Naive B cell (primary cell): ENCODE measurements at regions not wholly inside any gene's neighbourhood (a gene's known extent, or its start where the extent isn't known, plus 50 kb on each side); places are given as distances from the start of the nearest gene placed in this dataset.

Experiments
- ATAC-seq, 2 donors: fragments of 150-1000 bp; cut with Tn5 transposase; 2 replicates each; pipeline ENCODE4 v1.10.0; 2021; ENCODE audit warnings: low read depth in 2 of 2, mild to moderate bottlenecking in 2 of 2, moderate library complexity in 2 of 2
- DNase-seq: peaks from one replicate; pipeline ENCODE4 v3.0.0; 2022
- H3K27ac Mint-ChIP-seq, 6 donors: one replicate each; pipeline ENCODE4 v1.8.0; 2020 to 2022; ENCODE audit warnings: mild to moderate bottlenecking in 6 of 6, mixed read lengths in 6 of 6, moderate library complexity in 5 of 6, inconsistent platforms in 2 of 6
- H3K27me3 Mint-ChIP-seq, 3 donors: one replicate each; pipeline ENCODE4 v1.8.0; 2021 to 2022; ENCODE audit warnings: mixed read lengths in 3 of 3, mild to moderate bottlenecking in 1 of 3
- H3K36me3 Mint-ChIP-seq, 2 donors: one replicate each; pipeline ENCODE4 v1.8.0; 2020 to 2022; ENCODE audit warnings: mixed read lengths in 2 of 2, inconsistent platforms in 1 of 2, mild to moderate bottlenecking in 1 of 2
- H3K4me1 Mint-ChIP-seq, 3 donors: one replicate each; pipeline ENCODE4 v1.8.0; 2020 to 2022; ENCODE audit warnings: mixed read lengths in 3 of 3, inconsistent platforms in 1 of 3, mild to moderate bottlenecking in 1 of 3, moderate library complexity in 1 of 3
- H3K4me3 Mint-ChIP-seq, 8 donors: one replicate each; pipeline ENCODE4 v1.8.0; 2020 to 2022; ENCODE audit warnings: mild to moderate bottlenecking in 8 of 8, mixed read lengths in 8 of 8, moderate library complexity in 8 of 8, inconsistent platforms in 2 of 8
- H3K9me3 Mint-ChIP-seq, 7 donors: one replicate each; pipeline ENCODE4 v1.8.0; 2020 to 2022; ENCODE audit warnings: mixed read lengths in 7 of 7, mild to moderate bottlenecking in 5 of 7, inconsistent platforms in 2 of 7, moderate library complexity in 1 of 7

GRCh38 chr3:193991666-193992424 is 144.1 kb upstream of the HES1 start:
- peaks cover 27 to 57% (median 38%) of the 10 kb centered on the region in 3 donors for H3K27me3 Mint-ChIP-seq
- peaks cover 0 to 10% (median 5%) of the 10 kb centered on the region in 7 donors for H3K9me3 Mint-ChIP-seq
- no peak overlapping the region for H3K4me3 Mint-ChIP-seq
- no peak overlapping the region for H3K27ac Mint-ChIP-seq
- no peaks in the 10 kb centered on the region for H3K36me3 Mint-ChIP-seq
- no peaks in the 10 kb centered on the region for H3K4me1 Mint-ChIP-seq
- DNase-seq (no peak), ATAC-seq (no peak)

- Mint-ChIP-seq H3K36me3 (no peaks in the 10 kb centered on the region), H3K27me3 (peaks cover 32 to 63% (median 41%) of the 10 kb centered on the region in 3 donors), H3K9me3 (peaks cover 0 to 10% (median 5%) of the 10 kb centered on the region in 7 donors), H3K4me3 (no peak overlapping the region), H3K4me1 (no peaks in the 10 kb centered on the region), H3K27ac (no peak overlapping the region)
- DNase-seq (no peak), ATAC-seq (no peak)
Measured at GRCh38 chr3:193992425-193993037, 143.4 kb upstream of the HES1 start.

- DNase-seq = no peak
- H3K4me3 Mint-ChIP-seq = no peak overlapping the region
- peaks cover 0 to 3% (median 0%) of the 10 kb centered on the region in 3 donors for H3K4me1 Mint-ChIP-seq
- H3K27ac Mint-ChIP-seq = no peak overlapping the region
- no peak for ATAC-seq
- no peaks in the 10 kb centered on the region for H3K9me3 Mint-ChIP-seq
- peaks cover 49 to 71% (median 55%) of the 10 kb centered on the region in 3 donors for H3K27me3 Mint-ChIP-seq
- H3K36me3 Mint-ChIP-seq = no peaks in the 10 kb centered on the region
Measured at GRCh38 chr3:193996221-193996620, 139.7 kb upstream of the HES1 start.

- DNase-seq (no peak), ATAC-seq (no peak)
- Mint-ChIP-seq H3K4me3 (no peak overlapping the region), H3K27ac (peak overlapping the region in 1 of 6 donors; percentile 70), H3K4me1 (peaks cover 0 to 3% (median 0%) of the 10 kb centered on the region in 3 donors), H3K9me3 (no peaks in the 10 kb centered on the region), H3K27me3 (peaks cover 51 to 74% (median 57%) of the 10 kb centered on the region in 3 donors), H3K36me3 (no peaks in the 10 kb centered on the region)
Measured at GRCh38 chr3:193996641-193997089, 139.3 kb upstream of the HES1 start.

- H3K4me1 Mint-ChIP-seq = peaks cover 3 to 6% (median 3%) of the 10 kb centered on the region in 3 donors
- ATAC-seq = no peak
- H3K9me3 Mint-ChIP-seq = no peaks in the 10 kb centered on the region
- no peak overlapping the region for H3K4me3 Mint-ChIP-seq
- H3K36me3 Mint-ChIP-seq = no peaks in the 10 kb centered on the region
- peaks cover 52 to 79% (median 60%) of the 10 kb centered on the region in 3 donors for H3K27me3 Mint-ChIP-seq
- no peak for DNase-seq
- H3K27ac Mint-ChIP-seq = peak overlapping the region in 1 of 6 donors; percentile 47
Measured at GRCh38 chr3:193997228-193998122, 138.5 kb upstream of the HES1 start.

GRCh38 chr3:193998123-193998448 is 137.9 kb upstream of the HES1 start:
- H3K4me1 Mint-ChIP-seq = peaks cover 4 to 9% (median 9%) of the 10 kb centered on the region in 3 donors
- H3K4me3 Mint-ChIP-seq = no peak overlapping the region
- ATAC-seq (no peak), DNase-seq (no peak)
- H3K36me3 Mint-ChIP-seq = no peaks in the 10 kb centered on the region
- H3K27me3 Mint-ChIP-seq = peaks cover 48 to 75% (median 57%) of the 10 kb centered on the region in 3 donors
- H3K27ac Mint-ChIP-seq = no peak overlapping the region
- H3K9me3 Mint-ChIP-seq = no peaks in the 10 kb centered on the region

- DNase-seq (no peak), ATAC-seq (no peak)
- H3K4me1 Mint-ChIP-seq = peaks cover 10 to 15% (median 15%) of the 10 kb centered on the region in 3 donors
- no peak overlapping the region for H3K27ac Mint-ChIP-seq
- H3K4me3 Mint-ChIP-seq = no peak overlapping the region
- H3K9me3 Mint-ChIP-seq = no peaks in the 10 kb centered on the region
- peaks cover 49 to 75% (median 51%) of the 10 kb centered on the region in 3 donors for H3K27me3 Mint-ChIP-seq
- no peaks in the 10 kb centered on the region for H3K36me3 Mint-ChIP-seq
Measured at GRCh38 chr3:193998628-193999195, 137.2 kb upstream of the HES1 start.

- H3K27ac Mint-ChIP-seq = no peak overlapping the region
- H3K4me3 Mint-ChIP-seq = peak overlapping the region in 1 of 8 donors; percentile 5
- ATAC-seq (no peak), DNase-seq (no peak)
- no peaks in the 10 kb centered on the region for H3K36me3 Mint-ChIP-seq
- H3K4me1 Mint-ChIP-seq = peaks cover 17 to 28% (median 26%) of the 10 kb centered on the region in 3 donors
- H3K27me3 Mint-ChIP-seq = peaks cover 42 to 66% (median 45%) of the 10 kb centered on the region in 3 donors
- no peaks in the 10 kb centered on the region for H3K9me3 Mint-ChIP-seq
Measured at GRCh38 chr3:194000100-194000499, 135.8 kb upstream of the HES1 start.

- Mint-ChIP-seq H3K36me3 (no peaks in the 10 kb centered on the region), H3K4me1 (peaks cover 17 to 32% (median 26%) of the 10 kb centered on the region in 3 donors), H3K9me3 (no peaks in the 10 kb centered on the region), H3K4me3 (no peak overlapping the region), H3K27me3 (peaks cover 42 to 60% (median 45%) of the 10 kb centered on the region in 3 donors), H3K27ac (no peak overlapping the region)
- ATAC-seq (no peak), DNase-seq (no peak)
Measured at GRCh38 chr3:194000712-194001111, 135.2 kb upstream of the HES1 start.

- ATAC-seq = no peak
Measured at GRCh38 chr3:194001728-194002459, 134.1 kb upstream of the HES1 start.

GRCh38 chr3:194003114-194004057 is 132.6 kb upstream of the HES1 start:
- peak overlapping the region in 5 of 6 donors; percentile 15 to 83 (median 74) for H3K27ac Mint-ChIP-seq
- H3K4me1 Mint-ChIP-seq = peaks cover 17 to 29% (median 26%) of the 10 kb centered on the region in 3 donors
- no peaks in the 10 kb centered on the region for H3K36me3 Mint-ChIP-seq
- peaks cover 25 to 42% (median 32%) of the 10 kb centered on the region in 3 donors for H3K27me3 Mint-ChIP-seq
- DNase-seq (peak; percentile 44), ATAC-seq (peak; percentile 89 to 92)
- no peaks in the 10 kb centered on the region for H3K9me3 Mint-ChIP-seq
- peak overlapping the region; percentile 22 to 90 (median 82) for H3K4me3 Mint-ChIP-seq

More at GRCh38 chr3:194001728-194002459, 134.1 kb upstream of the HES1 start:
- Mint-ChIP-seq H3K4me3 (peak overlapping the region in 7 of 8 donors; percentile 60 to 90 (median 67)), H3K27ac (peak overlapping the region in 3 of 6 donors; percentile 4 to 79 (median 74)), H3K27me3 (peaks cover 36 to 48% (median 40%) of the 10 kb centered on the region in 3 donors), H3K4me1 (peaks cover 17 to 32% (median 26%) of the 10 kb centered on the region in 3 donors), H3K36me3 (no peaks in the 10 kb centered on the region), H3K9me3 (no peaks in the 10 kb centered on the region)
- no peak for DNase-seq
